Panc1 (cell line): ENCODE measurements at regions not wholly inside any gene's neighbourhood (a gene's known extent, or its start where the extent isn't known, plus 50 kb on each side); places are given as distances from the start of the nearest gene placed in this dataset.

Experiments
- CTCF ChIP-seq: fragments of 450-650 bp; IDR thresholded peaks from 2 replicates; pipeline ENCODE4 v1.5.1; 2017; ENCODE audit warnings: mild to moderate bottlenecking
- POLR2AphosphoS5 ChIP-seq: IDR thresholded peaks from 2 replicates; pipeline ENCODE4 v1.6.1; 2012; ENCODE audit warnings: mild to moderate bottlenecking, low read depth, low read length, moderate library complexity
- REST ChIP-seq, 2 experiments: IDR thresholded peaks; 2 replicates each; pipeline ENCODE4 v1.6.1; 2011 to 2012; ENCODE audit warnings: low read depth in 2 of 2, control low read depth in 1 of 2, low read length in 1 of 2, mild to moderate bottlenecking in 1 of 2, moderate library complexity in 1 of 2; ENCODE audit not compliant: insufficient read depth in 1 of 2
- SIN3A ChIP-seq: IDR thresholded peaks from 2 replicates; pipeline ENCODE4 v1.6.1; 2012; ENCODE audit warnings: low read depth, mild to moderate bottlenecking, low read length, moderate library complexity, borderline replicate concordance; ENCODE audit not compliant: insufficient read depth
- TCF7L2 ChIP-seq: IDR thresholded peaks from 2 replicates; pipeline ENCODE4 v1.6.1; 2011; ENCODE audit warnings: mild to moderate bottlenecking, low read depth, low read length, inconsistent platforms

- TF ChIP-seq POLR2AphosphoS5 (no peak), CTCF (no peak), TCF7L2 (no peak), REST (IDR thresholded peaks at IDR 0.05; ENCODE audit: insufficient read depth in 1 of 2, low read depth in 2 of 2, low read length in 1 of 2) (no peak), SIN3A (no peak)
Observed at GRCh38 chr3:18789734-18790133, 358.6 kb upstream of the KCNH8 start.
